ENCODE measurements at regions not wholly inside any gene's neighbourhood (a gene's known extent, or its start where the extent isn't known, plus 50 kb on each side); places are given as distances from the start of the nearest gene placed in this dataset.

DNA sequence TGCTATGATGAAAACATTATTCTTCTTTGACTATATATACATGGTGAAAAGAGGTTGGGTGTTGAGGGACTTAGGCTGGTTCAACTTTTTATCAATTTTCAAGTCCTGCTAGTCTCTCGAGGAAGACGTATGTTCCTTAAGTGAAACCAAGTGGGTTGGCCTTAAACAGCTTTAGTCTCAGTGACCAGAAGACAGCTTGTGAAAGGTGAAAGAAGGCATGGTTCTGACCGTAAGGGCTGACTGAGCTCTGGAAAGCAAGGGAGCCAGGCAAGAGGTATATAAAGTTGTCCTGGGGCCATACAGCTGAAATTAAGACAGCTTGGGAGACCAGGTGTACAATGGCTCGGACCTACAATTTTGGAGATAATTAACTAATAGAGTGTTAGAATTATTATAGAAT is 128.9 kb upstream of the TP63 start:
- no peak for DNase-seq

DNA sequence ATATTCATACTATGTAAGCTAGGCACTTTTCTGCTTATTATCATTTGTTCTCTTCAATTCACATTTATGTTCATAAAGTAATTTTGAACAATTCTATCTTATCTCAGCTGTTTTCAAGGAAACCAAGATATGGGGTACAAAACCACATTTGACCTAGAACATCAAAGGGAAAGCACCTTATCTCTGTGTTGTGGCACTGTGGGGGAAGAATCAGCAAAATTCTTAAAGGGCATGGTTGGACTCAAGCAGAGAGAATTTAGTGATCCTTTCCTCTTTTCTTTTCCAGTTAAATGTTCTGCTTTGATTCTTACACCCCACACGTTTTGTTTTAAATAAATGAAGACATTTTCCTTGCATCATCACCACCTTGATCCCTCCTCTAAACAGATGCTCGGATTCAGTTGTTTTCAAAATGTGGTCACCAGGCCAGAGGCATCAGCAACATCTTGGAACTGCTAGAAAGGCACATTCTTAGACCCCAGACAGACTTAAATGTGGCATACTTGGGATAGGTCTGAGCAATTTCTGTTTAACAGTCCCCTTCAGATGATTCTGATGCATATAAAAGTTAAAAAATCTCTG is 128.4 kb upstream of the TP63 start:
- DNase-seq: no peak

DNA sequence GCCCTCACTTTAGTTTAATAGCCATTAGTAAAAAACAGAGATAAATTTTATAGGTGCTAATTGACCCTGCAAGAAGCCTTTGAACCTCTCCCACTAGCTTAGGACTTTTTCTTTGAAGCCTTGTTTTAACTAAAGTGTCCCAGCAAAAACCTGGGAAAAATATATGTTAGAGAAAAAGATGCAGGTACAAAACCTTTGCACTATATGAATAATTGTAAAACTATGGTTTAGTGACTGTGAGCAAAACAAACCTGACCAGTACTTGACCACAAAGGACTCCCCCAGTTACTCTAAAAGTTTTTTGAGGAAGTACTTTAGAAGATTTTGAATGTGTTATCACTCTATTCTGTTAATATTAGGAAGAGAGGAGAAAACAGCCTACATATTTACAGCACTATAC is 123.3 kb upstream of the TP63 start:
- DNase-seq: no peak

DNA sequence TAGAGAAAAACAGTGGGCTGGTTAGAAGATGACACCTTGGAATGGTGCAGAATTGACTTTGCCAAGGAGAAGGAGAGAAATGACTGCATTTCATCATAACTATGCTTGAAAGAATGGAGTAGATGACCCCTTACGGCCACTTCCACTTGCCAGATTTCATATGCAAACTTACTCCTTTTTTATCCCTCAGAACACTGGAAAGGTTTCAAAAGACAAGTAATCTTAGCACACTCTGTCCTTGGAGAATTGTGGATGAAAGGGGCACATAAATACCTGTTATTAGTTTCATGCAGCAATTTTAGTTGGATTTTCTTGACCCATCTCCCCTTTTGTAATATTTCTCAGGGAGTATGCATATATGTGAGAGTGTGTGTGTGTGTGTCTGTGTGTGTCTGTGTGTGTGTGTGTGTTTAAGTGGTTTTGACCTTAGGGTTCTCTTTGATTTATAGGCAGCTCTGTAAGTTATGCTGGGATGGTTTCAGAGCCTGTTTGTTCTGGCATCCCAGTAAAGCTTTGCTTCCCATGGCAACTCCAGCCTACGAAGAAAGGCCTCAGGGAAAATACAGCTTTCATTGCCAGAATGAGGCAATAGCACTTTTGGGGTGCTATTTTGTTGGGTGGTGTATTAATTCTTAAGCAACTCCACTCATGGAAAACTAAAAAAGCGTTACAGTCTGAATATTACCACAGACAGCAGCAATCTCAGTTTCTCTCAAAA is 122.2 kb upstream of the TP63 start:
- no peak for DNase-seq

DNA sequence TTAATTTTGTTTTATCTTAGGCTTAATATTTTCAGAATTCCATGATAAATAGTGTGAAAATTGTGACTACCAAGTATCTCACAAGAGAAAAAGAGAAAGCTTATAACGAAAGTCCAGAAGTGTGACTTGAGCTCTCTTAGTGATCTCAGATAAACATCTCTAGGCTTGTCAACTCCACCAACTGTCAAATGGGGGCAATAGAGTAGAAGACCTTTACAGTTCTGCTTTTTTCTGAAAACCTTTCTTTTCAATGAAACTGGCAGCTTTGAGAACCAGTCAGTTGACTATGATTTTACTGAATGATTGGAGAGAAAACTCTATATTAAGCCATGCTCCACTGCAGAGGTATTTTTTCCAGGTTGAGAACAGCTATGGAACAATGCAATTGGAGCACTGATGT is 119.2 kb upstream of the TP63 start:
- no peak for DNase-seq

DNA sequence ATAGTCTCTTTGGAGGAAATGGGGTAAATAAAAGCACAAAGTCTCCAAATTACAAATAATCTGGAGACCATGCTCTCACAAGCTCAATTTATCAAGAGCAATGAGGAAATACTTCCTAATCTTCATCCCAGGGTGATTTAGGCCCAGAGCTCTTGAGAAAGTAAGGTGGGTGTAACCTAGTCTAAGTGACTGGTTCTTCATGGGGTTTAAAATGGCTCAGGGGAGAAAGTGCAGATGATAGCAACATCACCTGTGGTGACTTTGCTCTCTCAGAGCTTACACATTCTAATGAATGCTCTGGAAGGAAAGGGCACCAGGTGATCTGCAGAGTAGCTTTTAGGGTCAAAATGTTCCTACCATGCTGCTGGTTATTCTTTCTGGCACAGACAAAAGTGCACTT is 118.4 kb upstream of the TP63 start:
- DNase-seq: no peak

DNA sequence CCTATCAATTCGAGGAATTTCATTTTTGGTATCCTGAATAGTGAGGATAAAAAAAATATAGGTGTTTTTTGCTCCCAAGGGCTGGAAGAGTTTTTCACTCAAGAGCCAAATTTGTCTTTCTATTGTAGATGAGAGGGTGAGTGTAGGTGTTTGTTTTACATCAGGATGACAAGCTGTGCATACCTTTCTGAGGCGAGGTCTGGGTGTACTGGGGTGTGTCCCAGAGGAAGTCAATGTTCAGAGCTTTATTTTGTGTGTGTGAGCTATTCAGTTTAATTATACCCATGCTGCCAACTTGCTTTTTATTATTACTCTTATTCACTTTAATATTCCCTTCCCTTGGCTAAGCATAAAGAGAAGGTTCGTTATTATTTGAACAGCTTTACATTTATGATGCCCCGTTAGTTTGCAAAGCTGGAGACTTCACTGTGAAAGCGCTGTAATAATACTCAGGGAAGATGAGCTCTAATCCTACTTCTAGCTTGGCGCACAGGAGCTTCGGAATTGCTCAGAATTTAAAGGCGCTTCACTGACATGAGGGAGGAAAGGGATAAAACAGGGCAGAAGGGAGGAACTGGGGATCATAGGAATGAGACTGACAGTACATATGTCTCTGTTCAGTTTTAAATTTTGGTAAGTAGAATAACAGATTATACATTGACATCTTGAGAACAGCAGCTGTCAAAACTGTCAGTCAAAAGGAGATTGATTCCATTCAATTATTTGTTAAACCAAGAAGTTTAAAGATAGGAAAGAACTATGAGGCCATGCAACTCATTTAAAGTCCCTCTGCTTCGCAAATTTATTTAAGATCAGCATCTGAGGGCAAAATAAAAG is 117.7 kb upstream of the TP63 start:
- no peak for DNase-seq

DNA sequence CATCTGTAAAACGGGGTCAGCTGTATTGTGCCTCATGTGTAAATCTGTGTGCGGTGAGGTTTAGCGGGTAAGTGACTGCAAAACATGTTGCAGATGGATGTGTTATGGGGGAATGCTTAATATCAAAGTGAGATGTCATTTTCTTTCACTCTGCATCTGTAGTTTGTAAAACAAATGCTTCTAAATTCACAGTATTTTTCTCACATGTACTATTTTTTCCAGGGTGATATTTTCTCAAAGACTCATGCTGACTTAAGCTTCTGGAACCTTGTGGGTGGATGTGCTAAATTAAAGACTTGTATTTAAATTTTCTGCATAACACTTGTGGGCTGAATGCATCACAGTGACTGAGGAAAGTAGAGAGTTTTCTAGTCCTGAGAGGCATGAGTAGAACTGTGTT is 115.2 kb upstream of the TP63 start:
- no peak for DNase-seq

DNA sequence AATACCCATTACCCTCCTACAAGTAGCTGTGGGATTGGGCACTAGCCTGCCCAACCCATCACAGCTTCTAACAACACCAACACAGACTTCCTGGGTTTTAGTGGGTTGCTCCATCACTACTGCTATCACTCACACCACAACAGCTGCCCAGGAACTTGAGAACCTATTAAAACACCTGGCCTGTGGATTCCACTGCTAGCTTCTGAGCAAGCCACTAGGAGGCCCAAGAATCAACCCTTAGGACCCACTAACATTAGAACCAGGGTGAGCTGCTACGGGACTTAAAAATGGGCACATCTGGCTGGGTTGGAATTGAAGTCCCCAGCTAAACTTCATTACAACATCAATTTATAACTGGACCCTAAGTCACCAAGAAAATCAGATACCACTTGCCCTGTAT is 113.2 kb upstream of the TP63 start:
- no peak for DNase-seq

DNA sequence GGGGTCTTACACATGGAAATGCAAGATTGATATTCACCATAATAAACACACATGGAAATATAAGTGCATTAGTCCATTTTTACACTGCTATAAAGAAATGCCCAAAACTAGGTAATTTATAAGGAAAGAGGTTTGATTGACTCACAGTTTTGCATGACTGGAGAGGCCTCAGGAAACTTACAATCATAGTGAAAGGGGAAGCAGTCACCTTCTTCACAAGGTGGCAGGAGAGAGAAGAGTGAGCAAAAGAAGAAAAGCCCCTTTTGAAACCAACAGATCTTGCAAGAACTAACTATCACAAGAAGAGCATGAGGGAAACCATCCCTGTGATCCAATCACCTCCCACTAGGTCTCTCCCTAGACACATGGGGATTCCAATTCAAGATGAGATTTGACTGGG is 111.7 kb upstream of the TP63 start:
- no peak for DNase-seq

DNA sequence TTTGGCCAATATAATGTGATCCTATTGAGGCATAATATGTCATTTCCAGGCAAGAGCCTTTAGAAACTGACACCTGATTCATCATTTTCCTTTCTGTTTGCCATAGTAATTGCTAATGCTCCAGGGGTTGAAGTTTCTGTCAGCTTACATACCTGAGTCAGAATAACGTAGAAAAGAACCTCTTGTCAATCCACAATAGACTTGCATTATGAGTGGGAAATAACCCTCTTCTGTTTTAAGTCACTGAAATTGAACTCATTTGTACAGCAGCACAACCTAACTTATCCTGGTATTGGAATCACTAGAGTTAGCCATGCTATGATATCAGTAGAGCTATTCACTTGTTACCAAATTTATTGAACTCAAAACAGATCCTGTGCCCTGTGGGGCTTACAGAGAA is 101.7 kb upstream of the TP63 start:
- no peak for DNase-seq

DNA sequence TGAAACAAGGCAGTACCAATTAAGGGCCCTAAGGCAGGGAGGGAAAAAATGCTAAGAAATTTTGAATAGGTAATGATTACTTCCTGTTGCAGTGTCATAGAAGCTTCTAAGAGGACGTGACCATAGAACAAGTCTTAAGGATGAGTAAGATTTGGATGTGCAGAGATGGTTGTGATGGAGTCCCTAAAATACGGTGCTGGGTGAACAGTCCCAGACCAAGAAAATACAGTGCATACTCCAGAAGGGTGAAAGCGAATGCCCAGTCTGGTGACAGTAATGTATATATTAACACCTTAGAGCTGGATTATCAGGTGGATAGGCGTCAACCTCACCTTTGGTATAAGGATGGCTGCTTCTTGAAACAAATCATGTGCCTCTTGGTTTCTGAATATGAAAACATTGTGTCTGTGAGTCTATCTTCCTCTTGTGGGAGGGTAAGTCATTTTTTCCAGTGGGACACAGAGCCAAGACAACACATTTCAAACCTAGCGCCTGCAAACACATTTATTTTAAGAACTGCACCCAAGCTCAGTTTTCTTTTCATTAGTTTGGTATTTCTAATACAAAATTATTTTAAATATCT is 101.2 kb upstream of the TP63 start:
- no peak for DNase-seq

DNA sequence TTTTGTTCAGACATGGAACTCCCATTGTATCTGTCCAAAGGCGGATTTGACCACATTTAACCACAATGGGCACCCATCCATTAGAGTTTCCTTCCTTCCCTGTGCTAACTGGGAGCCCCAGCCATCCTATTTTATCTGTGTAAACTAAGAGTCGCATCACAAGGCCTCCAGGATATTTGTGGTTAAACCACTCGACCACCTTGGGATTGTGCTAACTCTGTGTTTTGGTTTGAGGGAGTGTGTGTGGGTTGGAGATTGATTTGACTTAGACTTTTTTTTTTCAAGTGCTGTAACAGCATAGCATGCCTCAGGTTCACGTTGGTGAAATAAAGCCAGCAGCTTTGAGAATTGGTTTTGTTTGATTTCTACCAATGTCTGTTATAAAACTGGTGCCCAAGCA is 100.4 kb upstream of the TP63 start:
- no peak for DNase-seq

DNA sequence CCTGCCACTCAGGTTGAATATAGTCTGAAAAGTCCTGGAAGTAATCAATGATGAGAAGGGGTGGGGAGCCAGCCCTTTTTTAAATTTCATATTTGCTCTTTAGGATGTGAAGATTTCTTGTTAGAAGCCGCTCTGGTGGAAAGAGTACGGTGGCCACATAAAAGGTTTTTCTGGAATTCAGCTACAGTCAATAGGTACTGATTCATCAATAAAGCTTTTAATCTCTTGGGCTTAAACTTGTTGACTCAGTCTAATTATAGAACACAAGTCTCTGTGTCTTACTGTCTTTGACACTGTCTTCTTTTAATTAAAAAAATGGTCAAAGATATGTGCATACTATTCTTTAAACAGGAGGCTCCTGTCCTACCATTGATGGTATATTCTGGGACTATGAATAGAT is 99.9 kb upstream of the TP63 start:
- DNase-seq: no peak

DNA sequence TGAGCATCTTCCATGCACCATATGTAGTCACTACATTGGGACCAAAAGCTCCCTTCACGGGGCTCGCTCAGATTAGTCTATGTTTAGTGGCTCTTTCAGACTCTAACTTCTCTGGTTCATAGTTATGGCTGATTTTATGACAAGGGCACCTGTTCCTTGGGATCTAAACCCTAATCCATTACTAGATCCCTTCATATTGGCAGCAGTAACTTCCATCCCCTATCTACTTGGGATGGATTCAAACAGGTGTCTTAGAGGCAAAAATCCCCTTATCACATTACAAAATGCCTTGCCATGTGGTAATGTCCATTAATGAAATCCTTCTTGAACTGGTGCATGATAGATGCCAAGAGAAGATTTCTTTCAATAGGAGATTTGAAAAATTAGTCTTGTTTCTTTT is 96.7 kb upstream of the TP63 start:
- no peak for DNase-seq

DNA sequence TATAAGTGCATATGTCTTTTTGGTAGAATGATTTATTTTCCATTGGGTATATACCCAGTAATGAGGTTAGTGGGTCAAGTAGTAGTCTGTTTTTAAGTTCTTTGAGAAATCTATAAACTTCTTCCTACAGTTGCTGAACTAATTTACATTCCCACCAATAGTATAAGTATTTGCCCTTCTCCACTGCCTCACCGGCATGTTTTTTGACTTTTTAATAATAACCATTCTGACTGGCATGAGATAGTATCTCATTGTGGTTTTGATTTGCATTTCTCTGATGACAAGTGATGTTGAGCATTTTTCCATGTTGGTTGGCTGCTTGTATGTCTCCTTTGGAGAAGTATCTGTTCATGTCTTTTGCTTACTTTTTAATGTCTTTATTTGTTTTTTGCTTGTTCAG is 94.1 kb upstream of the TP63 start:
- no peak for DNase-seq

DNA sequence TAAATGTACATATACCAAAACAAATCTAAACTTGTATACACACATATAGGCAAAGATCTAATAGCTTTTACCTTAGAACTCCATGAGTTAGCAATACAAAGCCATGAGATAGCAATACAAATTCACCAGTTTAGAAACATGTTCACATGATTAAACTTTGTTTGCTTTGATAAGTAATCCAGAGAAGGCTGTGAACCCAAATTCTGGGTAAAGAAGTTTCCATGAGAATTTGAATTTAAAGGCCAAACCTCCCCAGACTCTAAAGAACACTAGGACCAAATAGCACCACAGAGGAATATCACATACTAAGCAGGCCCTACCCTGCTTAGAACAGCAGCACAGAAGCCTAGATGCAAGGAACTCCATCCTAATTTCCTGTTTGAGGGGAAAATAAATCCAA is 83.7 kb upstream of the TP63 start:
- no peak for DNase-seq

DNA sequence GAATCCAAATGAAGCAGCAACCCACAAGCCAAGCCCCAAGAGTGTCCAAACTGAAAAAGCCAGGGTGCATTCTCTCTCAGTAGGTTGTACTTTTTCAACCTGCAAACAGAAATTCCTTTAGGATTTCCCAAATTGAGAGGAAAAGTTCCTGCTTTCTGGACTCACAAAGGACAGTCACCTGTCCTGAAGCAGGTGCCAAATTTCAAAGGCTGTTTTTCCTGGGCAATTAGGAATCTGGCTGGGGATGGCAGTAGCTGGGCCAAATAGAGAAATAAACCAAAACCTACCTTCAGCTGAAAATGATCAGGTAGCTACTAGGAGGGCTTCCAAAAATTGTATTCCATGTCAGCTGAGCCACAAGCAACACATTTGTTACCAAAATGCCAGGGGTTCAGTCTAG is 83.1 kb upstream of the TP63 start:
- DNase-seq: no peak

DNA sequence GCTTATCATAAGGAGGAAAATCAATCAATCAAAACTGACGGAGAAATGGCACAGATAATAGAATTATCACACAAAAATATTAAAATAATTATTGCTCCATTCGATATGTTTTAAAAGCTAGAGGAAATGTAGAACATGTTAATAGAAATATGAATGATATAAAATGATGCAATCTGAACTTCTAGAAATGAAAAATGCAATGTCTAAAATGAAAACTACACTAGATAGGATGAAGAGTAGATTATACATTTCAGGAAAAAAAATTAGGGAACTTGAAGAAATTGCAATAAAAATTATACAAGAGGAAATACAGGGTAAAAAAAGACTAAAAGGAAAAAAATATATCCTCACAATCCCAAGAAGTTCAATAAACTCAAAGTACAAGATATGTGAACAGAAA is 80.2 kb upstream of the TP63 start:
- no peak for DNase-seq

DNA sequence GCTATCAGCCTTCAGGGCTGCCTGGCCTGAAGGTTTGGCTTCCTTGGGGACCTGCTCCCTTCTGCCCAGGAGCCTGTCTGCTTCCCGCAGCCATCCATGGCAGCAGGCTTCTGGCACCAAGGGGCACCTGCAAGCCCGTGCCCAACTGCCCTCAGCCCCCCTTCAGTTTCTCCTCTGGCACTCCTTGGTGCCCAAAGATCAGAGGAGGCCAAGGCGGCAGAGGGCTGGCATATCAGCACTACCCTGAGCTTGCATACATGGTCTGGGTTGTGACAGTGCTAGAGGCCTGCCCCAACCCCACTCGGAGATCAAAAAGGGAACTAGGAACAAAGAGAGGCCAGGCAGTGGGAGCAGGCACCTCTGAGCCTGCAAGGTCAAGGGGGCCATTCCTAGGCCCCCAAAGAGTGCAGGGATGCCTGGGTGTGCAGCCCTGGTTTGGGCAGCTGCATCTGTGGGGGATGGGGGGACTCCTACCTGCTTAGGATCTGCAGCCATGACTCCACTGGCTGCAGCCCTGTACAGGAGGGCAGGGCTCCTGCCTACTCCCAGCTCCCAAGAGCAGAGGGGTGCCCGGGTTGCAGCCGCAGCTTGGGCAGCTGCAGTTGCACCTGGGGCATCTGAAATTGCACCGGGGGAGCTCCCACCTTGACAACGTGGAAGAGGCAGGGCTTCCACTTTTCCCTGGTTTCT is 76.2 kb upstream of the TP63 start:
- no peak for DNase-seq

DNA sequence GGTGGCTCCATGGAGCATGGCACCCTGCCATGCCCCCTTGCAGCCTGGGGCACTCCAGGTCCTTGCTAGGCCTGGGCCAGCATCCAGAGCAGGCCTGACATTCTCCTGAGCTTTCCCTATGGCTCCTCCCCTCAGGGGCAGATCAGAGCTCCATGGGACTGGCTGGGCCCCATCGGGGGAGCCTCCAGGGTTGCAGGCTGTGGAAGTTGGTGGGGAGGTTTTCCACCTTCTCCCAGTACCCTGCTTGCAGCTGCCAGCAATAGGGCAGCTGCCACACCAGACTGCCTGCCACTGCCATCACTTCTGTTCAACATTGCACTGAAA is 75.7 kb upstream of the TP63 start:
- no peak for DNase-seq

DNA sequence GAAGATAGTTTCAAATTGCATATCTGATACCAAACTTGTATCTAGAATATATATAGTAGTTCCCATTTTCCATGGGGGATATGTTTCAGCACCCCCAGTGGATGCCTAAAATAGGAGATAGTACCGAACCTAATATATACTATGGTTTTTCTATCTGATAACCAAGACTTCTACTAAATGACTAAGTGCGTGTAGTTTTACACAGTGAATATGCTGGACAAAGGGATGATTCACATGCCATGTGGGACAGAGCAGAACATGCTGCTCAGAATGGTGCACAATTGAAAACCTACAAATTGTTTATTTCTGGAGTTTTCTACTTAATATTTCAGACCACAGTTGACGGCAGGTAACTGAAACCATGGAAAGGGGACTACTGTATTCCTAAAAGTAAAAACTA is 73.4 kb upstream of the TP63 start:
- DNase-seq: no peak

DNA sequence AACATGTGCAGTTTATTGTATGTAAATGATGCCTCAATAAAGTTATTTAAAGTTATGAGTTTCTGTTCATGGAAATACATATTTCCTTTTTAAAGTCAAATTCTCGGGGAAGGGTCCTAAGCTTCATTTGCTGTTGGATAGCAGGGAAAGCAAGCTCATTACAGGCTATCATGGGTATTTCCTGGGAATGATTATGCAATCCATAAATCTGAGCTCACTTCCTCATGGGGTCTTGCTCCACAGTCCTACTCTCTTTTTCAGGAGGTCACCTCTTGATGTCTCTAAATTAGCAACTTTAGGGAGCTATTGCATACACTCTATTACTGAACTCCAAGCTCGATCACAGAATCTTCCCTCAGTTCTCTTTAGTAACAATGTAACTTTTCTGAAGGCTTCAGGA is 69.9 kb upstream of the TP63 start:
- DNase-seq: no peak

All from NCI-H526 treated with DMSO at 0.1 percent for 48 hours (cell line).